ENCODE measurements at regions not wholly inside any gene's neighbourhood (a gene's known extent, or its start where the extent isn't known, plus 50 kb on each side); places are given as distances from the start of the nearest gene placed in this dataset.

GRCh38 chr14:96629558-96630222, 127.5 kb downstream of the PAPOLA start:
- no peak for TF ChIP-seq CTCF (IDR thresholded peaks at IDR 0.05)
- no peak overlapping the region for H3K27ac Mint-ChIP-seq (ENCODE audit: unreplicated experiment)
- H3K36me3 Mint-ChIP-seq (ENCODE audit: low read depth): no peaks in the 10 kb centered on the region
- no peak overlapping the region for H3K4me3 Mint-ChIP-seq (ENCODE audit: unreplicated experiment)
- peaks cover 4% of the 10 kb centered on the region for H3K27me3 Mint-ChIP-seq (ENCODE audit: low read depth)
- no peaks in the 10 kb centered on the region for H3K4me1 Mint-ChIP-seq (ENCODE audit: low read depth)
- H3K9me3 Mint-ChIP-seq (ENCODE audit: low read depth): no peaks in the 10 kb centered on the region
- no peak for DNase-seq (ENCODE audit: low spot score)

- H3K27me3 Mint-ChIP-seq (ENCODE audit: low read depth): peaks cover 4% of the 10 kb centered on the region
These were observed 128.1 kb downstream of the PAPOLA start for GRCh38 chr14:96630281-96630680.

GRCh38 chr14:96631030-96631429, 128.8 kb downstream of the PAPOLA start:
- no peaks in the 10 kb centered on the region for H3K4me1 Mint-ChIP-seq (ENCODE audit: low read depth)
- H3K4me3 Mint-ChIP-seq (ENCODE audit: unreplicated experiment): no peak overlapping the region
- no peak for TF ChIP-seq CTCF (IDR thresholded peaks at IDR 0.05)
- H3K36me3 Mint-ChIP-seq (ENCODE audit: low read depth): no peaks in the 10 kb centered on the region
- H3K27me3 Mint-ChIP-seq (ENCODE audit: low read depth): peaks cover 4% of the 10 kb centered on the region
- no peaks in the 10 kb centered on the region for H3K9me3 Mint-ChIP-seq (ENCODE audit: low read depth)
- H3K27ac Mint-ChIP-seq (ENCODE audit: unreplicated experiment): no peak overlapping the region
- no peak for DNase-seq (ENCODE audit: low spot score)

More at GRCh38 chr14:96630281-96630680, 128.1 kb downstream of the PAPOLA start:
- Mint-ChIP-seq H3K4me1 (ENCODE audit: low read depth) (no peaks in the 10 kb centered on the region), H3K4me3 (ENCODE audit: unreplicated experiment) (no peak overlapping the region), H3K36me3 (ENCODE audit: low read depth) (no peaks in the 10 kb centered on the region), H3K27ac (ENCODE audit: unreplicated experiment) (no peak overlapping the region), H3K9me3 (ENCODE audit: low read depth) (no peaks in the 10 kb centered on the region)
- no peak for TF ChIP-seq CTCF (IDR thresholded peaks at IDR 0.05)
- no peak for DNase-seq (ENCODE audit: low spot score)

- Mint-ChIP-seq H3K36me3 (ENCODE audit: low read depth) (no peaks in the 10 kb centered on the region), H3K27me3 (ENCODE audit: low read depth) (no peaks in the 10 kb centered on the region), H3K4me1 (ENCODE audit: low read depth) (no peaks in the 10 kb centered on the region), H3K9me3 (ENCODE audit: low read depth) (no peaks in the 10 kb centered on the region), H3K27ac (ENCODE audit: unreplicated experiment) (no peak overlapping the region), H3K4me3 (ENCODE audit: unreplicated experiment) (no peak overlapping the region)
- DNase-seq (ENCODE audit: low spot score): no peak
- no peak for TF ChIP-seq CTCF (IDR thresholded peaks at IDR 0.05)
These were observed 129.6 kb downstream of the PAPOLA start for GRCh38 chr14:96631621-96632362.

GRCh38 chr14:96632363-96632758, 130.2 kb downstream of the PAPOLA start:
- Mint-ChIP-seq H3K27me3 (ENCODE audit: low read depth) (no peaks in the 10 kb centered on the region), H3K4me3 (ENCODE audit: unreplicated experiment) (no peak overlapping the region), H3K27ac (ENCODE audit: unreplicated experiment) (no peak overlapping the region), H3K9me3 (ENCODE audit: low read depth) (no peaks in the 10 kb centered on the region), H3K36me3 (ENCODE audit: low read depth) (no peaks in the 10 kb centered on the region), H3K4me1 (ENCODE audit: low read depth) (no peaks in the 10 kb centered on the region)
- DNase-seq (ENCODE audit: low spot score): no peak
- TF ChIP-seq CTCF (IDR thresholded peaks at IDR 0.05): no peak

All from chondrocyte (in vitro differentiated cells).